ENCODE measurements at regions not wholly inside any gene's neighbourhood (a gene's known extent, or its start where the extent isn't known, plus 50 kb on each side); places are given as distances from the start of the nearest gene placed in this dataset.

GRCh38 chr6:71567562-71567961, 279.0 kb downstream of the OGFRL1 start:
- Histone ChIP-seq H3K27ac (no peak overlapping the region), H3K27me3 (replicated peaks; ENCODE audit: insufficient read depth) (no peaks in the 10 kb centered on the region), H3K9me3 (no peaks in the 10 kb centered on the region), H3K36me3 (no peaks in the 10 kb centered on the region), H3K4me3 (no peak overlapping the region), H3K4me1 (replicated peaks) (no peaks in the 10 kb centered on the region)
- no peak for TF ChIP-seq POLR2A (IDR thresholded peaks at IDR 0.05)
- no peak for TF ChIP-seq CTCF (IDR thresholded peaks at IDR 0.05)
- TF ChIP-seq POLR2AphosphoS5 (IDR thresholded peaks at IDR 0.05), result no peak
- intact Hi-C loops (cut with DNase I), result no loop called here
- no peak for DNase-seq (ENCODE audit: low spot score)

- Histone ChIP-seq H3K27ac (no peak overlapping the region), H3K4me1 (replicated peaks) (no peaks in the 10 kb centered on the region), H3K4me3 (no peak overlapping the region), H3K36me3 (no peaks in the 10 kb centered on the region), H3K9me3 (no peaks in the 10 kb centered on the region), H3K27me3 (replicated peaks; ENCODE audit: insufficient read depth) (no peaks in the 10 kb centered on the region)
- DNase-seq (ENCODE audit: low spot score), result no peak
- intact Hi-C loops (cut with DNase I), result no loop called here
- TF ChIP-seq POLR2A (IDR thresholded peaks at IDR 0.05) (no peak), CTCF (IDR thresholded peaks at IDR 0.05) (no peak), POLR2AphosphoS5 (IDR thresholded peaks at IDR 0.05) (no peak)
Observed at GRCh38 chr6:71577766-71578165, 289.2 kb downstream of the OGFRL1 start.

DNA sequence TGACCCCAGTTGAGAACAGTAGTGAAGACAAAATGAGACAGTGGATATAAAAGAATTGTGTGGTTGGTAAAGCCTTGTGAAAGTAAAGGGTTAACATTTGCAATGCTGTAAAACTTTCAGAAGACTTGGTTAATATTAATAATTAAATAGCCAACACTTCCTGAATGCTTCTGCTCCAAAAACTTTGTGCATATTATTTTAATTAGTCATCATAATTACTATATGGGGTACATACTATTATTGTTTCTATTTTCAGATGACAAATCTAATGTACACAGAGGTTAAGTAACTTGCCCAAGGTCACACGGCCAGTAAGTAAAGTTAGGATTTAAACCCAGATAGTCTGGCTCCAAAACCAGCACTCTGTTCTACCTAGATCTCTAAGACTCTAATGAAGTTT, 291.3 kb downstream of the OGFRL1 start:
- Histone ChIP-seq H3K27ac (no peak overlapping the region), H3K4me3 (no peak overlapping the region), H3K4me1 (replicated peaks) (no peaks in the 10 kb centered on the region), H3K36me3 (no peaks in the 10 kb centered on the region), H3K9me3 (no peaks in the 10 kb centered on the region), H3K27me3 (replicated peaks; ENCODE audit: insufficient read depth) (no peaks in the 10 kb centered on the region)
- 52% methylated on average over 1 of the region's 1 CpG for WGBS
- no peak for TF ChIP-seq POLR2AphosphoS5 (IDR thresholded peaks at IDR 0.05)
- no peak for TF ChIP-seq CTCF (IDR thresholded peaks at IDR 0.05)
- no peak for TF ChIP-seq POLR2A (IDR thresholded peaks at IDR 0.05)
- intact Hi-C loops (cut with DNase I), result no loop called here
- DNase-seq (ENCODE audit: low spot score), result no peak

DNA sequence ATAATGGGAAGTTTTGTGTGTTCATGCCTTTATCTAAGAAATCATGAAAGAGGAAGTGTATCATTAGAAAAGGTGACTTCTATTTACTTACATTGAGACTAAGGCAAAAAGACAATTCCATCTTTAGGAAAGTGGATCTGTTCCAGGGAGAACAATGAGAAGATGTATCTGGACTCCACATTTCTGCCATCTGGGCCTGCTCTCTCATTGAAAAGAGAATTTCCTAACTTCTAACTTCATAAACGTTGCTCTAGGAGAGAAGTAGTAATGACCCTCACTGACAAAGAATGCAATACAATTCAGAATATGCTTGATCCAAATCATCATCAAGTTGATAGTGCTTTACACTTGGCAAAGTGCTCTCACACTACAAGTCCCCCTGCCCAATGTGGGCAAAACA, 294.2 kb downstream of the OGFRL1 start:
- DNase-seq (ENCODE audit: low spot score), result no peak
- H3K27me3 ChIP-seq (replicated peaks; ENCODE audit: insufficient read depth), result no peaks in the 10 kb centered on the region
- H3K4me3 ChIP-seq, result no peak overlapping the region
- TF ChIP-seq POLR2A (IDR thresholded peaks at IDR 0.05) (no peak), CTCF (IDR thresholded peaks at IDR 0.05) (no peak), POLR2AphosphoS5 (IDR thresholded peaks at IDR 0.05) (no peak)
- H3K27ac ChIP-seq, result no peak overlapping the region
- H3K9me3 ChIP-seq, result no peaks in the 10 kb centered on the region
- intact Hi-C loops (cut with DNase I), result no loop called here
- no peaks in the 10 kb centered on the region for H3K4me1 ChIP-seq (replicated peaks)
- 25% methylated on average over 1 of the region's 1 CpG for WGBS
- H3K36me3 ChIP-seq, result no peaks in the 10 kb centered on the region

- H3K27ac ChIP-seq, result no peak overlapping the region
- no peaks in the 10 kb centered on the region for H3K4me1 ChIP-seq (replicated peaks)
- H3K4me3 ChIP-seq, result no peak overlapping the region
- 98% methylated on average over 40 of the region's 44 CpGs for WGBS
- H3K36me3 ChIP-seq, result no peaks in the 10 kb centered on the region
- intact Hi-C loops (cut with DNase I), result no loop called here
- H3K9me3 ChIP-seq, result no peaks in the 10 kb centered on the region
- TF ChIP-seq POLR2AphosphoS5 (IDR thresholded peaks at IDR 0.05), result no peak
- TF ChIP-seq POLR2A (IDR thresholded peaks at IDR 0.05), result no peak
- TF ChIP-seq CTCF (IDR thresholded peaks at IDR 0.05), result no peak
- no peak for DNase-seq (ENCODE audit: low spot score)
- no peaks in the 10 kb centered on the region for H3K27me3 ChIP-seq (replicated peaks; ENCODE audit: insufficient read depth)
Observed at GRCh38 chr6:71584712-71585436, 296.3 kb downstream of the OGFRL1 start.

Measured in prostate gland (tissue), 2 donors.